ENCODE measurements at regions not wholly inside any gene's neighbourhood (a gene's known extent, or its start where the extent isn't known, plus 50 kb on each side); places are given as distances from the start of the nearest gene placed in this dataset.

- TF ChIP-seq CTCF (IDR thresholded peaks at IDR 0.05): no peak
- TF ChIP-seq REST (IDR thresholded peaks at IDR 0.05; ENCODE audit: insufficient read depth in 1 of 2, low read depth in 2 of 2, low read length in 1 of 2): no peak
- no peak for TF ChIP-seq POLR2AphosphoS5 (IDR thresholded peaks at IDR 0.05; ENCODE audit: low read depth, low read length)
- TF ChIP-seq TCF7L2 (IDR thresholded peaks at IDR 0.05; ENCODE audit: low read depth, low read length): no peak
These were observed 229.6 kb upstream of the PLD5 start for GRCh38 chr1:242754125-242754524.
